Midbrain (tissue), 1 donor: ENCODE measurements at regions not wholly inside any gene's neighbourhood (a gene's known extent, or its start where the extent isn't known, plus 50 kb on each side); places are given as distances from the start of the nearest gene placed in this dataset.

Source experiments
- DNase-seq: peaks from one replicate; lab custom pipeline; 2025; lab: John Stamatoyannopoulos, UW

- DNase-seq = no peak
Measured at GRCh38 chr6:14187406-14187805, 69.8 kb downstream of the CD83 start.

DNA sequence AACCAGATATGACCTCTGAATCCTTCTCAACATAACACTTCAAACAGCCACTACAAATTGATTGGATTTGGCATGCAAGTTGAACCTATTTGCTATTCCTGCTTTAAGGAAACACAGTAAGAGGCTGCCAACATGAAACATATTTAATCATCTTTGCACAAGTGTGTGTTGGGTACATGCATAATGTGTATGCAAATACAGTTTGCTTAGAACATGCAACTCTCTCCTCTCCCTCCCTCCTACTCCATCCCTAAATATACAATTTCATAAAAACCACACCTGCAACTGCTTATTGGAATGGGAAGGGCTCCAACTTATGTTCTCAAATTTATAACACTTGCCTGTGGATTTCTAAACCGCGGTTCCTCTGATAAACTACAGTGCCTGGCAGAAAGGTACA, 71.5 kb downstream of the CD83 start:
- DNase-seq = no peak

- DNase-seq = no peak
Measured at GRCh38 chr6:14190191-14190928, 72.8 kb downstream of the CD83 start.

DNA sequence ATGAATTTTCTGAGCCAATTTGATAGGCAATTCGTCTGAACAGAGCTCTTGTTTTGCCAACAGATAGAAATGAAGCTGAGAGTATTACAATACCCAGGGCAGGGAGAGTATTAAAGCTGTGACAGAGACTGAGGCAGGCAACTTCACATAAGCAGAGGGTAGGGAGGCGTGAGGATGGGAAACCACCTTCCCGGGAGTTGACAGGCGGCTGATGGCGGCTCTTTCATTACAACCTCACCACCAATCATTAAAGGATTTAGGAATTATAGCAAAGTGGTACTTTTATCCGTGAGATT, 73.3 kb downstream of the CD83 start:
- no peak for DNase-seq

- no peak for DNase-seq
Measured at GRCh38 chr6:14191761-14192160, 74.2 kb downstream of the CD83 start.

- DNase-seq = no peak
Measured at GRCh38 chr6:14192216-14192788, 74.7 kb downstream of the CD83 start.

- no peak for DNase-seq
Measured at GRCh38 chr6:14193524-14193923, 76.0 kb downstream of the CD83 start.

GRCh38 chr6:14194483-14194882, 76.9 kb downstream of the CD83 start:
- no peak for DNase-seq

DNA sequence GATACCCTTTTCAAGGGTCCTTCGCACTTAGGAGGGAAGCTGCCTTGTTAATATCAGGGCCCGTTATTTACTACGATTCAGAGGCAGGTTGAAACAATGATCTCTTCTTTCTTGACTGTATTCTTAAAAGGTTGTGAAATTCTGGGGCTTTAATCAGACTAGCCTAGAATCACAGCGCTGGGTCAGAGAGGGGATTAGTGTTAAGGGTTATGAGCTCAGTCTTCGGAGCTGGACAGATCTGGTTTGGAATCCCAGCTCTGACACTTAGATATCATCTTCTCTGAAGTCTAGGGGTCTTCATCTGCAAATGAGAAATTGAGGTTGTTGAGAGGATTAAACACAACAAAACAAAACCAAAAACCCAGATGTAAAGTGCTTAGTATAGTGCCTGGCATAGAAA, 77.4 kb downstream of the CD83 start:
- DNase-seq = no peak

- no peak for DNase-seq
Measured at GRCh38 chr6:14196026-14196425, 78.5 kb downstream of the CD83 start.

DNA sequence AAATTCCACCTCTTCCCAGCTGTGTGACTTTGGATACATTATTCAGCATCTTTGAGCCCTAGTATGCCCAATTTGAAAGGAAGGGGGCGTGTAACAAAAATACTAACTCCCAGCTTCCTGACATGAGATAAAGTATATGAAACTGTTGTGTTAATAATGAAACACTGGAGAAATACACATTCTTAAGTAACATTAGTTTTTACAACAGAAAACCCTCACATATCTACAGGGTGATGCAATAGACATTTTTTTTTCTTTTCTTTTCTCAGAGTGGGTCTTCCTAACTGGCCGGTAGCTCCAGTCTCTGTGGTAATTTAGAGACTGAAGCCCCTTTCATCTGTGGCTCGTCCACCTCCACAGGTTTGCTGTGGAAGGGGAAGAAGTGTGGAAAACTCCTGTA, 79.5 kb downstream of the CD83 start:
- no peak for DNase-seq

DNA sequence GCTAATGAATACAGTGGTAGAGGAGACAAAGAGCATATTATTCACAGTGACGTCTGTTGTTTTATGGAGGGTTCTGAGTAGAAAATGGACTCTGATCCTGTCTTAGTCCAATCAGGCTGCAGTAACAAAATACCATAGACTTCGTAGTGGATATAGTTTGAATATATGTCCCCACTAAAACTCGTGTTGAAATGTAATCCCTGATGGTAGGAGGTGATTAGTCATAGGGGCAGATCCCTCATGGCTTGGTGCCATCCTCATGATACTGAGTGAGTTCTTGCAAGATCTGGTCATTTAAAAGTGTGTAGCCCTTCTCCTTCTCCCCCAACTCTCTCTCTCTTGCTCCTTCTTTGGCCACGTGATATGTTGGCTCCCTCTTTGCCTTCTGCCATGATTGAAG, 82.5 kb downstream of the CD83 start:
- DNase-seq = no peak

GRCh38 chr6:14202947-14203346, 85.4 kb downstream of the CD83 start:
- no peak for DNase-seq

DNA sequence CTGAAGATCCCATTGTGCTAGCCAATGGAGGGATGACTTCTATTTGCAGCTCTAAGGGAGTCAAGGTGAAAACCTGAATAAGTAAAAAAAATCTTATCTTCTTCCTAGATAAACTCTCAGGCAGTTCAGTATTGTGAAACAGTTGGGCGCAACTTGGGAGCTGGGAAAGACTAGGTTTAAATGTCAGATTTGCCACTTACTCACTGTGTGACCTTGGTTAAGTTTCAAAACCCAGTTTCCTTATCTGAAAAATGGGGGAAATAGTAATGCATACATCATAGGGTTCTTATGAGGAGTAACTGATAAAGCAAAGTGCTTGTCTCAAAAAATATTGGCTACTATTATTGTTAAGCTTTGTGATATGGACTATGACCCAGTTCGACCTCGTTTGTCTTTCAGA, 88.8 kb downstream of the CD83 start:
- no peak for DNase-seq

- DNase-seq = no peak
Measured at GRCh38 chr6:14207448-14207847, 89.9 kb downstream of the CD83 start.

DNA sequence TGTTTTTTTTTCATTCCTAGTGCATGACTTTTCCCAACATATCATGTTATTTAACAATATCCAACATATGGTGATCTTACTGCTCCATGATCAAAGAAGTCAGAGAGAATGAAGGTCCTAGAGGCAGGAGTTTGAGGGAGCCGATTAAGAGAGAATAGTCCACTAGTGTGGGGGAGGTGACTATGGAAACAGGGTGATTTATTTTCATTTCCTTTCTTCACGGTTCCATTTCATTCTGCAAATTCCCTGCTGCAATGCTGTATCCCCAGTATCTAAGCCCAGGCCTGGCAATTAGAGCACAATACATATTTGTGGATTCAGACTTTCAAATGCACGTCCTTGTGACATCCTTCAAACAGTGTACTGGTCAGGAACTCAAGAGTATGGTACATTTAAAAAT, 91.4 kb downstream of the CD83 start:
- no peak for DNase-seq

GRCh38 chr6:14210077-14210476, 92.5 kb downstream of the CD83 start:
- no peak for DNase-seq

DNA sequence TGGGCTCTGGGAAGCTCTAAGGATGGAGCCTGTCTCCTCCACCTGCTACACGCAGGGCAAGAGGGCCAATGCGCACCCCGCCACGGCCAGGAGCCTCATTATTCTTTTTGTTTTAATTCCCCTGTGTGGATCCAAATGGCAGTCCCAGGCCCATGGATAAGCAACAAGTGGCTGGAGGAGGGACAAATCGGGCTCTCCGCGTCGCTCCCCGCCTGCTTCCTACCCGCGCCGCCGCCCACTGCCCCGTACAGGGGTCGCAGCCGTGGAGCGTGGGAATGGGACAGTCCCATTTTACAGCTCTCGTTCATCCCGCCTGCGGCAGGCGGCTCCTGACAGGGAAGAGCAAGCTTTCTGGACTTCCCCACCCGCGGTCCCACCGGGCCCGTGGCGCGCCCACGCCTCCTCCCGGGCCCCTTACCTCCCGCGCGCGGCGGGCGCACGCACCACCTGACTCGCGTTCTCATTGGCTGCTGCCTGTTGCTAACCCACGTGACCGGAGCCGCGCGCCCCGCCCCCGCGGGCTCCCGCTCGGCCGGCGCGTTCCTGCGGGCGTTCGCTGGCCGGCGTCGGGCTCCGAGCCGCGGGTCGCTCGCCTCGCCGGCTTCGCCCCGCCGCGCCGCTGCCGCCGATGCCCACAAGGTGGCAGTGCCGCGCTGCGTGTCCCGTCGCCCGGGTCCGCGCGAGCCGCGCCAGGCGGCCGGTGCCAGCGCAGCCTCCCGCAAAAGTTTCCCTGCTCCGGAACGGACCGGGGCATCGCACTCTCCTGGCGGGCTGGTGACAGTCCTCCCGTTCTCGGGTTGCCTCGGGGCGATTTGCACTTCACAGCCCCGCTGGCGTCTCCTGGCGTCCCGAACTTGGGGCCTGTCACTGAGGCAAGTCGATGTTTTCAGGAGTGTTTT, 93.3 kb downstream of the CD83 start:
- peak; percentile 95 for DNase-seq

DNA sequence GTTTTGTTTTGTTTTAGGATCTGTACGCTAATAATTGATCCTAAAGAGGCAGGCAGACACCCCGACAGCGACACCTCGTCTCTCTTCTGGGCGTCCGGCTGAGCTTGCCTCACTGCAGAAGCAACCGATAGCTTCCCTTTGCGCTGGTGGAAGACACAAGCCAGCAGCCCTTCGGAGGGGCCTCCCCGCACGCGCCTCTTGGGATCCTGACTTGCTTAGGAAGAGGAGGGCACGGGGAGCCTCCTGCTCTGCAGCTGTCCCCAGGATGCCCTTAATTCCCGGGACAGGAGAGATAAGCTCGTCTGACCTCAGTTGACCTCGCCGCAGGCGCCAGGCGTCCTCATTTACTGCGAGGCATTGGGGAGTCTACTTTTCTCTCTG, 94.0 kb downstream of the CD83 start:
- DNase-seq = no peak

GRCh38 chr6:14212020-14212419, 94.4 kb downstream of the CD83 start:
- DNase-seq = no peak

DNA sequence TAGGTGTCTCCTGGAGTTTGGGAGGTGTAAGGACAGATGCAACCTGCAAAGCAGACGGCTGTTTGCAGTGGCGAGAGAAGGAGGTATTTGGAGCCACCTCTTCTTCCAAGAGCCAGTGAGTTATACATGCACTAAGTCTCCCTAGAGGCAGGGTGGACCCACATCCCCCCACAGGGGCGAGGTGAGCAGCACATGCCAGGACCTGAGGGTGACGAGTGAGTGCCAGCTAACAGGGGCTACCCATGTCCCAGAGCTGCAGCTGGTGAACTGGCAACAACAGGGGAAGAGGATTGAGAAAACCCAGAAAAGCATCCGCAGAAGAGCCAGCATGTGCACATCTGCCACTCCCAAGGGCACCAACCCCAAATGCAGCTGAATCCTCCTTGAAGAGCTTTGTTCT, 95.1 kb downstream of the CD83 start:
- no peak for DNase-seq

- DNase-seq = no peak
Measured at GRCh38 chr6:14216946-14217684, 99.5 kb downstream of the CD83 start.
